Left cardiac atrium (tissue), 4 donors: ENCODE measurements at regions not wholly inside any gene's neighbourhood (a gene's known extent, or its start where the extent isn't known, plus 50 kb on each side); places are given as distances from the start of the nearest gene placed in this dataset.

Experiments
- ATAC-seq, 2 donors: fragments of 200-7000 bp; cut with Tn5 transposase; one replicate each; pipeline ENCODE4 v1.9.1; 2020; ENCODE audit warnings: mild to moderate bottlenecking in 2 of 2, moderate library complexity in 2 of 2
- DNase-seq: peaks from one replicate; pipeline ENCODE4 v3.0.0-alpha.2; 2020
- intact Hi-C, 2 donors: fragments of 100-400 bp; cut with DNase I; formaldehyde crosslinking; loops; one replicate each; pipeline versions ENCODE4 v1.14.1 to v1.15.1; 2022 to 2023
- donor health status: DM: no; HTN: yes; CAD: no.
- donor health status: DM: no; HTN: yes; CAD: no; lungs with severe emphysema.
- donor health status: DM: yes; HTN: yes; CAD: no.
- donor health status: Dilated cardiomyopathy.

DNA sequence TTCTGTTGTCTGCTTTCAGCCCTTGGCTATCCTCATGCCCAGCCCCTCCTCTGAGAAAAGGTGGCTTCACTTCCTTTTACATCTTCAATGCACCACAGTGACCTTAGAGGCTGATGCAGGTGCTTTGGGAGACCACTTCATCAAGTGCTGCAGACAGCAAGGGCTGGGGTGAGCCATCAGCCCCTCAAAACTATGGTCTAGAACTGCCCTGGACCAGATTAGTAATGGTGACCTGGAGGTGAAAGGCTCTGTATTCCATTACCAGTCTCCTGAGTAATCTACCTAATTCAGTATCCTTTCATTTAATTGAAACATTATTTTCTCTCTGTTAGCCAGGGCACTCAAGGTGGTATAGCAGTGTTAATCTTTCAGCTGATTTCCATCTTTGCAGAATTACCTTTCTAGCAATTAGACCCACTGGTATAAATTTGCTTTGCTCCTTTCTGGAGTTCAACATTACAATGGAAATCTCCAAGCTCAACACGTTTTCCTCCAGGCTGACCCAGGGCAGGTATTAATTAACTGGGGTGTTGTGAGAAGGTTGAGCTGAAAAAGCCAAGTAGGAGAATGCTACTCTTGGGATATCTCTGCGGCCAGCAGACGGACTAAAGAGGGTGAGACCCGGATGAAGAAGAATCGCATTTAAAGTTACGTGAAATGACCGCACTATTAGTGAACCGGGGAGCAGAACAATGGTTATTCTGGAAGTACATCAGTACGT is 469.0 kb downstream of the MEIS1 start:
- DNase-seq (no peak), ATAC-seq (no peak)
- intact Hi-C loops: no loop called here

DNA sequence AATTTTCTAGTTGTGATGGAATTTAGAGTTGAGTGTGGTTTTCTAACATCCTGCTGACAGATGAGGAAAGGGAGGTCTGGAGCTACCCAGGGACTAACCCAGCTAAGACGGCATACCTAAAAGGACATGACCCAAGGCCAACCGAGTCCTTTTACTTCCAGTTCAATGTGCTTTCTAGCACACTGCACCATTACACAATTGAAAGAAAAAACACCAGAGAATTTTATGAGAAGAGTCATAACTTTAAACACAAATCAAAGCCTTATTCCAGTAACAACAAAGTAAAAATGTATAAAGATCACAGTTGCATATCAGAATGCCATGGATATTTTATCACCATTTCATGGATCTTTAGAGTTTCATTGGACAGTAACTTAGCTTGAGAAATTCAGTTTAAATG is 480.3 kb downstream of the MEIS1 start:
- intact Hi-C loops: no loop called here
- ATAC-seq (no peak), DNase-seq (no peak)

DNA sequence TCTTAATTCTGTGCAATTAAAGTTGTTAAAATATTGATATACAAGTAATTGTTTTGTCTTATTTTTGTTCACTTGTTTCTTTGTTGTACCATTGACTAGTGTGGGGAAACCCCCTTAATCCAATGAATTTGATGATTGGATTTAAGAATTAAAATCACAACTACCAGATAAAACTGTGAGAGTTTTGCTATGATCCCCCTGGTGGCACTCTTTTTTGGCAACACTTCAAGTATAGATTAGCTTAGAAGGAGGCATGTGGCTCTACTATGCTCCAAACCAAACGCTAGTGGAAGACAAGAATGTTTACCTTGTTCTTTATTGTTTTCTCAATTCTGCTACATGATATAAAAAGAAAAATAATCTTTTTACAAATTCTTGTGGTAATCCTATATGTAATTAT is 477.8 kb upstream of the ETAA1 start:
- no peak for DNase-seq
- intact Hi-C loops: no loop called here
- no peak for ATAC-seq

DNA sequence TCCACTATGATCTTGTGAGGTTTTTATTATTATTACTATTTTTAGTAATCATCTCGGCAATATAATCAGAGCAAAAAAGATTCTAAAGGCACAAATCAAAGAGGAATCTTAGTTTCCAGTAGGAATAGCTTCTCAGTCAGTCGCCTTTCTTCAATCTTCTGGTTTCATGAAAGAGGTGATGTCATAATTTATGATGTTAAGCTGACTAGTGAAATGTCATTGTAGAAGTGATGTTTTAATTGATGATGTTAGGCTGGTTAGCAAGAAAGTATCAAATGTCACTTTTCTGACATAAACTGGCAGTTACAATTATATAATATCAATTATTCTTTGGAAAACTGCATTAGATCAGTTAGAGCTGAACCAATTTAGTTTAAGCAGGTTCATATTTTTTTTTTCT is 476.7 kb upstream of the ETAA1 start:
- intact Hi-C loops: no loop called here
- ATAC-seq: no peak
- DNase-seq: no peak

GRCh38 chr2:66925128-66925527 is 472.0 kb upstream of the ETAA1 start:
- ATAC-seq (no peak), DNase-seq (no peak)
- intact Hi-C loops: no loop called here

DNA sequence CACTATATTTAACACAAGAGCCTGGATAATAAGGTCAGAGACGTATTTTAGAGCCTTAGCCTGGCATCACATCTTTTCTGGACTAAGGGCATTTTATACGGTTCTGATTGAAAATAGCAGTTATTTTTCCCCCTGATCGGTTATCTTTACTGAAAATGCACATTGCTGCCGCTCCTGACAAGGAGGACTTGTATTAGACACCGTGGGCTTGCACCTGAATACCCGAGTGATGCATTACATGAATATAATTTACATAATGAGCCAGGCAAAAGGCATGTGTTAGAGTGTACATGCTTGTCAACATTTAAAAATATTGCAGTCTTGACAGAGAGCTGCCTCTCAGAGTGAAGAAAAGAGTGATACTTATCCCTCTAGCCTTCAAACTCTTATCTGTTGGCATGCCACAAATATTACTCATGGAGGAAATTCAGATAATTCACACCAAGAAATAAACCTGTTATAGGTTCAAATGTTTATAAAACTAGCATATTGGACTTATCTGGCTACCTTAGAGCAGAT is 470.5 kb upstream of the ETAA1 start:
- intact Hi-C loops: no loop called here
- ATAC-seq: no peak
- no peak for DNase-seq

GRCh38 chr2:66929632-66930338 is 467.3 kb upstream of the ETAA1 start:
- intact Hi-C loops: no loop called here
- ATAC-seq: peak in 1 of 2 donors; percentile 42
- DNase-seq: peak; percentile 29

DNA sequence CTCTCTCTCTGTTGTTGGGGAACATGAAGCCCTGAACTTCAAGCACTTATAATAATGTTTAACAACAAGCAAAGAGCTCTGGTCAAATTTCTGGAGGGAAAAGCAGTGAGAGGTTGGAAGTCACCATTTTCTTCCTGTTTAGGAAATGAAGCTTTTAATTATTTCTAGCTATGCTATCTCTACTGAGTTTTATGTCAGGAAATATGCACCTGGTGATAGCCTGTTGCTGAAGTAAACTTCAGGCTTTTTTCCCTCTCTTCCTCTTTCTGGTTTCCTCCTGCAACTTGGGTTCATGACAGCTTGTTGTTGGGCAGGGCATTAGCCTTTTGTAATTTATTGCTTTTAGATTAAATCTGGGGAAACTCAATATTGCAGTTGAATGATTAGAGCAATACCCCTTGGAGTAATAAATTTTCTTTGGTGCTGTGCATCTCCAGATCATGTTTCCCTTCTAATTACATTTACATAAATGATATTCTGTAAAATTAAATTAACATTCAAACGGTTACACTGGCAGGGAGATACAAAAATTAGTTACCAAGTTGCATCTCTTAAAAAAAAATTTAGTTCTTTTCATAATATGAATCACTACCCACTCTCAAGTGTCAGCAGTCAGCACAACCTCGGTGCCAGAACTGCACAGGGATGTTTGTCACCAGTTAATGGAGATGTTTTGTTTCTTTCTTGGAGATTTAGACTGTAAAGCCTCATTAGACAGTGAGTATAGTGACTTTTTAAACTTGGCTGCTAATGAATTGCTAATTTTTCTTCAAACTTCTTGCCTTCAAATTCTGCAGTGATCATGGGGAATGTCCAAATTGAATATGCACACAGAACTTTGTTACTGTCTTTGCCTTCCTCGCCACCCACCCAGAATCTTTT is 466.6 kb upstream of the ETAA1 start:
- ATAC-seq: no peak
- intact Hi-C loops: no loop called here
- DNase-seq: no peak

DNA sequence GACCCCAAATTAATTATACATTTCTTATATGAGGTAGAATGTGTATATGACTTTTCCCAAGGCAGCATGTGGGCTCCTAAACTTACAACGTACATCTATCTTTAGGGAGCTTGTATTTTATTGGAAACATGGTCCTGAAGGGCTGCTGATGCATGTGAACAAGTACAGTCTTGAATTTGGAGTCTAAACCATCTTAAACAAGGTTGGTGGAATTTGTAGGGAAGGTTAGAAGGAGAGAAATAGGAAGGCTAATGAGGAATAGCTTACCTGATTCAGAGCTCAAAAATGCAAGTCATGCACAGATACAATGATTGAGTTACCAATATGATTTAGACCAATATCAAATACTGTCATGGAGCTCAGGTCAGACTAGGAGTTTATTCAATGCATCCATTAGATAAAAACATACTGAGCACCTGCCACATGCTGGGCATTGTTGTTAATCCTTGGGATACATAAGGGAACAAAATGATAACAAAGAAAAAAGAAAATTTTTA is 458.6 kb upstream of the ETAA1 start:
- intact Hi-C loops: no loop called here
- DNase-seq (no peak), ATAC-seq (no peak)

GRCh38 chr2:66940080-66940479 is 457.1 kb upstream of the ETAA1 start:
- ATAC-seq: no peak

DNA sequence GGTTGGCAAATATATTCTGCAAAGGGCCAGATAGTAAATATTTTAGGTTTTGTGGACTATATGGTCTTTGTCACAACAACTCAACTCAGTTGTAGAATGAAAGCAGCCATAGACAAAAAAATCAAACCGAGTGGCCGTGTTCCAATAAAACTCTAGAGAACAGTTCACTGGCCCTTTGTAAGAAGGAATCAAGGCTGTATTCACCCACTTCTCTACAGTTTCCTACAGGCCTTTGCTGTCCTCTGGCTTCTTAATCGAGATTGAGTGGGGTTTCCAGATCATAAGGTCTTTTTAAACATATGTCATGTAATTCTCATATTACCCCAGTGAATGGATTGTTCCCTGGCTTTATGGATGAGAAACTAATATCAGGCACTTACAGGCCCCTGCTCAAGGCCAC is 448.9 kb upstream of the ETAA1 start:
- intact Hi-C loops: no loop called here
- DNase-seq: no peak
- no peak for ATAC-seq

More at GRCh38 chr2:66940080-66940479, 457.1 kb upstream of the ETAA1 start:
- DNase-seq: no peak
- intact Hi-C loops: no loop called here

- no peak for DNase-seq
- ATAC-seq: peak in 1 of 2 donors; percentile 47
These were observed 439.9 kb upstream of the ETAA1 start for GRCh38 chr2:66957198-66957597.

GRCh38 chr2:66957677-66958076 is 439.5 kb upstream of the ETAA1 start:
- DNase-seq (no peak), ATAC-seq (no peak)
- intact Hi-C loops: no loop called here

More at GRCh38 chr2:66957198-66957597, 439.9 kb upstream of the ETAA1 start:
- intact Hi-C loops: no loop called here

- DNase-seq (no peak), ATAC-seq (no peak)
- intact Hi-C loops: no loop called here
These were observed 437.0 kb upstream of the ETAA1 start for GRCh38 chr2:66960161-66960560.

DNA sequence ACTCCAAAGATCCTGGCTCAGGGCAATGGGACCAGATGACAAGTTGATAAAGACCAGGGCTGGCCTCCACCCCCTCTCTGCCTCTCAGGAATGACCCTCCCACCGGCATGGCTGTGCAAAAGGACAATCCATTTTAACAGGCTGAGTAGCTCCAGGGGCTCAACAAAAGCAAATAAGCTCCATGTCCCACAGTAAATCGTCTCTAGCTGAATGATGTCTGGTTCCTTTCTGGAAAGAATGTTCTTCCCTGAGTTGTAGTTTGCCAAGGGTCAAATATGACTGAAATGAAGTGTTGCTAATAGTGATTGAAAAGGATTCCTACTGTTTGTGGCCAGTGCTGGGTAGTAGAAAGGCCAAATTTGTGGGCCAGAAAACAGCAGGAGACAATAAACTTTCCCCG is 434.4 kb upstream of the ETAA1 start:
- intact Hi-C loops: no loop called here
- DNase-seq: no peak
- no peak for ATAC-seq

GRCh38 chr2:66966631-66967030 is 430.5 kb upstream of the ETAA1 start:
- intact Hi-C loops: no loop called here
- ATAC-seq (no peak), DNase-seq (no peak)

DNA sequence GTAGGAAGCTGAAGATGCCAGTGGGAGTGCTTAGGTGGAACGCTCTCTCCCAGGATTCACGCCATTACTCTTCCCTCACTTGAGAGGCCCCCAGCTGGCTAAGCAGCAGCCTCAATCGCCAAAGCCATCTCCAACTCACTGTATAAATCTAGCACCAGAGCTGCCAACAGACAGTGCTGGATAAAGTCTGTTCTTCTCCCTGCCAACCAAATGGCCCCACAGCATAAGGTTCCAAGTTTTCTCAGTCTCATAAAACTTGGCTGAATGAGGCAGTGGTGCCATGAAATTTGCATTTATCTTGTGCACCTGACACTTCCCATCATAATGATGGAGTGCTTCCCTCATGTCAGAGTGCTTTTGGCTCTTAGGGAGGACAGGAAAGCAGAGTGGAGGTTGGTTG is 428.2 kb upstream of the ETAA1 start:
- ATAC-seq (no peak), DNase-seq (no peak)
- intact Hi-C loops: no loop called here

GRCh38 chr2:66981074-66981473 is 416.1 kb upstream of the ETAA1 start:
- intact Hi-C loops: no loop called here
- DNase-seq: no peak

DNA sequence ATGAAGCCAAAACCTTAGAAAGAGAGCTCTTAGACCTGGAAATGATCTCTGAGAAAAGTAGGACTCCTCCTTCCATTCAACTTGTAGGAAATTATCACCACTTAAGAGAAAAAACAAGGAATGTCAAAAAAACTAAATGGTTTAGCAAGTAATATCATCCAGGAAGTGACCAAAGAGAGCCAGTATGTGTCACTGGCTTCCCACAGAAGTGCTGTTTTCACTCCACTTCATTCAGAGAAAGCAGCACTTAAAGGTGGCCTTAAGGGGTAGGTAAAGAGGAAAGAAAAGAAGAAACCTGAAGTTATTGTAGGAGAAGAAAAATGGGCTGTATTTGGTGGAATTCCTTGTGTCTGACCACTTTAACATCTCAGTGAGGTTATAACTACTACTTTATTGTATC is 414.4 kb upstream of the ETAA1 start:
- ATAC-seq: no peak
- intact Hi-C loops: no loop called here
- DNase-seq: no peak

More at GRCh38 chr2:66981074-66981473, 416.1 kb upstream of the ETAA1 start:
- no peak for ATAC-seq

DNA sequence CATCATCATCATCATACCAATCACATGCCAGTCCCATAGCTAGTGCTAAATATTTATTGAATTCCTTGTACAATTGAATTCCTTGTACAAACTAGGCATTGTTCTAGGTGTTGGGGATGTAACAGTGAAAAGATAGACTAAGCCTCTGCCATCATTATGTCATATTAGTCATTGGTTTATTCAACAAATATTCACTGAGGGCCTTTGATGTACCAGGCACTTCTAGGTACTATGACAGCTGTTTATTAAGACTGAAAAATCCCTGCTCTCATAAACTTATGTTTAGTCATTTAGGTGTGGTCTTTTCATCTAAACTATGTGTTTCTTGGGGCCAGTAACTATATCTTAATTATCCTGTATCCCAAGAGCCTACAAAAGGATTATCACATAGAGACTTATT is 412.3 kb upstream of the ETAA1 start:
- no peak for ATAC-seq
- DNase-seq: no peak
- intact Hi-C loops: no loop called here
